GM18502 (cell line): ENCODE measurements at regions not wholly inside any gene's neighbourhood (a gene's known extent, or its start where the extent isn't known, plus 50 kb on each side); places are given as distances from the start of the nearest gene placed in this dataset.

Source experiments
- ATAC-seq: cut with Tn5 transposase; IDR thresholded peaks from one replicate; pipeline ENCODE4 v1.9.1; 2021; ENCODE audit warnings: mild to moderate bottlenecking; ENCODE audit not compliant: unreplicated experiment, poor library complexity

DNA sequence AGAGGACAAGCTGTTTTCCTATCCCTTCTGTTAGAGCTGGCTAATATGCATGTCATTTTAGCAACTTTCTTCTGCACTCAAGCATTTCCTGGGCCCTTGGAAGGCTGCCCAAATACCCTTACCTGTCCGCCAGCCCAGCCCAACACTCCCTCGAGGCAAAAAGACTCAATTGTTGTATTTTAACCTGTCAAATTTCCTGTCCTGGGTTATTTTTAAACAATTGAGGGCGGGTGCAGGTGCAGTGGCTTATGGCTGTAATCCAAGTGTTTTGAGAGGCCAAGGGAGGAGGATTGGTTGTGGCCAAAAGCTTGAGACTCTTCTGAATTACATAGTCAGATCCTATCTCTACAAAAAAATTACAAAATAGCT, 125.0 kb upstream of the ARHGAP28 start:
- ATAC-seq: no peak

DNA sequence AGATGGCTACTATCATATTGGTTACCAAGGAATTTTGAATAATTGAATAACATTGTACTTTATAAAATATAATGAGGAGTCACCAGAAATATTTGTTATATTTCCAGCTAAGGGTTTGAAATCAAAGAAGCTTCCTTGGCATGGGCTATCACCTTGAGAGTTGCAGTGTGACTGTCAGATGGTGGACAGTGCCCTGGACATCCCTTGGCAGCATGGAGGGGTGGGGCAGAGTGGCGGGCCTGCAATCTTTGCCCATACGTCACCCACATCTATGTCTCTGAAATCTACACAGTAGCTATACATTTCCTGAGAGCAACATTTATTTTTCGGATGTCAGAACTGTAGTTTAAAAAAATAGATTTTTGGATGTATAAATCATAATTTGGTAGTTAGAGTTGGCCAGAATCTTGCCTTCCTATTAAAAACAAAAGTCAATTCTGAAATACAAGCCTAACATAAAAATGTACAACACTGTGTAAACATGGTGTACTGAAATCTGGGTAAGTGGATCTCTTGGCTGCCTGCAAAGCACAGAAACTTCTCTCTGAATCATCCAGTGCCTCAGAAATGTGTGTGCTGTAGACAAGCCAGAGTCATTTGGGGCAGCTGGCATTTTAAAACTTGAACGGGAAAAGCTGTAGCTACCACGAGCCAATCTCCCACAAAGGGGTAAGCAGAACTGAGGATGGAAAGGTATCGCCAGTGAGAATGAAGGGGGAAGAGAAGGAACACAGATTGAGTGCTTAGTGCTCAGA, 124.2 kb upstream of the ARHGAP28 start:
- ATAC-seq: no peak

DNA sequence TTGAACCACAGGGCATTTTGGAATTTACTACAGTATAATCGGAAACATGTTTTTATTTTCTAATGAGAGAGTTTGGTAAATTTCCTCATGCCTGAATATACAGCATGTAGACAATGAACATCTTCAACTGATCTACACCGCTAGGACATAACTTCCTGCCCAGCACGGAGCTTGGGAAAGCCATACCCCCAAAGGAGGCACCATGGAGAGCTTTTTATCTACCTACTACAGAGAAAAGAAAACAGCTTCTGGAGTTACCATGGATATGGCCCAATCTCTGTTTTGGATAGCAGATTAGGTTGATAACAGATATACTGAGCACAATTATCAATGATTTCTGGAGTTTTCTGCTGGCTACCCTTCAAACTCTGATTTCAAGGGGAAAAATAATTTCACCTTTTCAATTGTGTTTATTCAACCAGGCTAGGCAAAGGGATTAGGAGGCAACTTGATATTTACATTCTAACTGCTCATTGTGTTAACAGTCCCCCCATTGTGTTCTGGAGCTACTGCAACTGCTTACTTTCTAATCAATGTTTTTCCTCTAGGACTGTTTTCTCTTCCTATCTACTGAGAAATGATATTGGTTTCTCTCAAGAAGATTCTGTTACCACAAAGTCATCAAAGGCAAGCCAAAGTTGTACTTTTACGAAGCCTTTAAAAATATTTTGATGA, 123.0 kb upstream of the ARHGAP28 start:
- ATAC-seq: no peak

DNA sequence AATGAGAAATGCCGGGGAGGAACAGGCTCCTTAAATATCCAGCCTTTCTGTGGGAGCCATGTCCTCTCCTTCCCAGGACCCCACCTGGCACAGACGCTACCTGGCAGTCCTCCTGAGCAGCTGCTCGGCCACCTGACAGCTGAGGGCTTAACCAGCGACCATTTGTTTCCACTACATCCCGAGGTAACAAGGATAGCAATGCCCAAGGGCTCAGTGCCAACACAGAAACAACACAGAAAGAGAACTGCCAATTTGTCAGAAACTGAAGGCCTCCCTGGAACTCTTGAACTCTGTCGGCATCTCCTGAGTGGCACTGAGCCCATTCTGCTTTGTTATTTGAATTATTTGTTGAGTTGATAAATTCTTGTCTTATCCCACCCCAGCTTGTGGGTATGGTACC, 122.2 kb upstream of the ARHGAP28 start:
- ATAC-seq: no peak

DNA sequence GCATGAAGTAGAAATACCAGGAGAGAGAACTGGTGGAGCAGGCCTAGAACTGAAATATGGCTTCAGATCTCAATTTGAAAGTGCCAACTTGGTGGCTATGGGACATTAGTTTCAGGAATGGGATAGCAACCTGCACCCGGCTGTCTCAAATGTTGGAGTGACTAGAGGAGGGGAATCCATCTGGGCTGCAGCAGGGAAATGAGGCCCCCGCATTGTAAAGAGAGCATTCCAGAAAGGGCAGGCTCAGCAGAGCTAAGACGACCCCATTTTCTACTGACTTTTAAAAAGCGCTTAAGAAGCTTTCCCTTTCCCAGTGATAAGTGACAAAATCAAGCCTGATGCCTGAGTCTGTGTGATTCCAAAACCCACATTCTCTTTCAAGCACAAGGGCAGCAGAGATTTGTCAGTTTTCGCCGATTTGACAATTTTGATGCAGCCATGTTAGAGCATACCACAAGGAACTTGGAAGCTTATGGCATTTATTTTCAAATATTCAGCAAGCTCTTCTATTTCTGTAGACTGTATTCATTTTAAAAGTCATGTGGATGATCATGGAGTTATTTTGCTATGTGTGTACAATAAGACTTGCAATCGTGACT, 119.8 kb upstream of the ARHGAP28 start:
- ATAC-seq: no peak

DNA sequence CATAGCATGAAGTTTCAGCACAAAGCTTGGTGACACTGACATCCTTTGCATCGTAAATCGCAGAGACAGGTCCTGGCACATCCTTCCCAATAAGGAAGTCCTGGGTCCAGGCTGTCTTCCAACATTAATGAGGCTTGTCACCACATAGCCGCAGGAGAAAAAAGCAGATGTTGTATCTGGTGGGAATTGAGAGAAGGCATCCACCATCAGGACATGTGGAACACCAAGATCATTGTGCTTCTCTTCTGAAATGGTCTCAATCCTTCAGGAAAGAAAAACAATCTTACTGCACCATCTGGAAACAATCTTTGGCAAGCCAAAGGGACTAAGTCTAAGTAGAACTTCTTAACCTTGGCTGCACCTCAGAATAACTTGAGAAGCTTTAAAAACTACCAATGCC, 119.0 kb upstream of the ARHGAP28 start:
- no peak for ATAC-seq

DNA sequence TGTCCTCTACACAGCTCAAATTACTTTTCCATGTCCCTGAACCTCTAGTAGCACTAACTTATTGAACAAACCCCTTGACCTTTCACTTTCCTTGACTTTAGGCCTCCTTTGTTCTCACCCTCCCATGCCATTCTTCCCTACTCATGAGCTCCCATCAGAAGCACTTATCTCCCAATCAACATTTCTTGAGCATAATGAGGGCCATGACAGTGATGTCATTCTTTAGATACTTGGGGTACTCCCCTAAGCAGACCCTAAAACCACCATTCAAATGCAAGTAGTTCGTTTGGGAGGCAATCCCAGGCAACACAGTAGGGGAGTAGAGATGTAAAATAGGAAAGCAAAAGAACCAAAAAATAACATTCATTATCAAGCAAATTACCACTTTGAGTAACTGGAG, 115.9 kb upstream of the ARHGAP28 start:
- ATAC-seq: no peak

DNA sequence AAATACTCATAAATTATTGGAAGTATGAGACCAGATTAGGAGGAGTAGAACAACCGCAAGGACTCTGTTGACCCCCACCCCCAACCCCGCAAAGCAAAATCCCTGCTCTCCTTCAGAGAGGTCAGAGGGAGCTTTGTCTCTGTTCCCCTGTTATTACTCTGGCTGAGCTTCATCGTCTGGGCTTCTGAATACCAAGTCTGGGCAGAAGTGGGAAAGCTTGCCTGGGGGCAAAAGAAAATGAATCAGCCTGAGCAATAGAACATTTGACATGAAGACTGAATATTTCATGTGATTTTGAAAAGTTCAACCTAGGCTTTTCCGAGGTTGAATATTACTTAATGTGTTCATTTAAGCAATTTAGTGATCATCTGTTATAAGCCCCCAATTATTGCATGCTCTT, 114.6 kb upstream of the ARHGAP28 start:
- no peak for ATAC-seq

DNA sequence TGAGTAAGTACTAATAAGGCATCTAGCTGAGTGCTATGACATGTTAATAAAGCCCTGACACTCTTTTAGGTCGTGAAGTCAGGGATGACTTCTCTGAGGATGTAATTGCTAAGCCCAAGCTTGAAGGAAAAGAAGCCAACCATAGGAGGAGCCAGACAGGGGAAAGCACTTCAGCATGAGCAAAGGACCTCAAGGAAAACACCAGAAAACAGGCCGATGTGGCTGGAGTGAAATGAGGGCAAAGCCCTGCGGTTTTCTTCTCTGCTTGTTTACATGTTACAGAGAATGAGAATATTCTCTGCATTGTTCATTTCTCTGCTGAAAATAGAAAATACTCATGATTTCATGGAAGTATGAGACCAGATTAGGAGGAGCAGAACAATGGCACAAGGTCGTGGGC, 112.5 kb upstream of the ARHGAP28 start:
- ATAC-seq: no peak

DNA sequence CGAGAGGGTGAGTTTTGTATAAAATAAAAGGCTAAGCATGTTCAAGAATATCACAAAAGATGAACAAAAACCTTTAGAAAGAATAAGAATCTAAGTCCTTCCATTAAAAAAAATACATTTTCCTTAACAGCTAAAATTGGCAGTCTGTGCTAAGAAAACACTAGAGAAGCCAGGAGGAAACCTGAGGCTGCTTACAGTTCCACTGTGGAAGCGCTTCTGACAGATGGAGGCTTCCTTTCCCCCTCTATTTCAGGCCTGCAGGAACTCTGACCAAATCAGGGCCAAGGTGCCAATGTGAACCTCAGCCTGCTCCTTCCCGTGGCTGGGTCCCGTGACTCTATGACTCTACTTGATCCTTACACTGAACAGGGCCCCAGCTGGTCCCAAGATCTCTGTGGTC, 108.1 kb upstream of the ARHGAP28 start:
- ATAC-seq: no peak

DNA sequence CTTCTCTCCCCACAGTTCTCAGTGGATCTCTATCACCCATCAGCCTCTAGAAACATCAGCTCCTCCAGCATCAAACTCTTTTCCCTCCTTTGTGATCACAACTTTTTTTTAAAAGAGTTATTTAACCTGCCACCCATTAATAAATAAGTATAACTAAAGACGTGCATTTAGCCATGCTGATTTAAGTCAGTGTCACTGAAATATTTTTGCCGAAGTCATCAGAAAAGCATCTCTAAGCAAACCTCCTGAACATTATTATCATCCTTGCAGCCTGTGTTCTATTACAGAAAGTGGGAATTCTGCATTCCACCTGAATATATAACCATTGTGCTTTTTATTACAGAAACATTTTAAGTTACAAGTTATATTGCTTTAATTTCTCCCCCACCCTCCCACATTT, 106.2 kb upstream of the ARHGAP28 start:
- ATAC-seq: no peak

DNA sequence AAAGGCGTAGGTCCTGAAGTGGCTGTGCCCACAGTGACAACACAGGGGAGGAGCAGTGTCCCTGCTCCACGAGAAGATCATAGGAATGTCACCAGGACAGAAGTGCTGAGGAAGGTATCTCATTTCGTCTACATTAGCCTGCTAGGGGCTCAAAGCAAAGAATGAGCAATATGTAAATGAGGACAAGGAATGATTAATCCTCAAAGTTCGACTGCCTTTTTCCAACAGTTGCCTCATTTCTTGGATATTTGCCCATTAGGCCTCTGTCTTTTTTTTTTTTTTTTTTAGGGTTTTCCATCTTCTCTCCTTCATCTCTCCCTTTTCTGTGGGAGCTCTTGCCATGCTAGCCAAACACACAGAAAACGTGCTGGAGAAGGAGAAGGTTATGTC, 105.2 kb upstream of the ARHGAP28 start:
- ATAC-seq: no peak

DNA sequence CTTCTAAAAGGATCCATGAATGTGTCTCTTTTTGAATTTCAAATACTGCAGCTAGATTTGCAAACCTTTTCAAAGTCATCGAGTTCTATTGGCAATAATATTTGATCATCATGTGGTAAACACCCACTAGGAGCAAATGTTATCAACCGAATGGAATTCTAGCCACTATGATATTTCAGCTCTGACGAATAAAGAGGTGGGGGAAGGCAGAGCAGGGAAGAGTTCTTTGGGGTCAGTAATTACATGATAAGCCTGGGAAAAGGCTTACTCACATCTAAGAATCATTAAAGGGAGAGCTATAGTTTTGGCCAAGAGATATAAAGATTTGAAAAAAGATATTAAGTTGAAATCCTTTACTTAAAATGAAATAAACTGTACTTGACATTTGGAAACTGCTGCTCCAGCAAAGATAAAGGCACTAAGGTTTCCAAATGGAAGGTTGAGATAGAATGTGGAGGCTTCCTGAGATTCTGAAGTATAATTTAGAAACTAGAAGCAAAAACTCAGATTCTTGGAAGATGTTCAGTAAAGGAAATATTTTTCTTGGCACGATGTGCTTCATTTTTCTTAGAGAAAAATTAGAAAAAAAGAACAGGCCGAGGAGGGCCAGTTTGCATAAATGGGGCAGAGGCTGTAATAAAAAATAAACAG, 104.7 kb upstream of the ARHGAP28 start:
- no peak for ATAC-seq

DNA sequence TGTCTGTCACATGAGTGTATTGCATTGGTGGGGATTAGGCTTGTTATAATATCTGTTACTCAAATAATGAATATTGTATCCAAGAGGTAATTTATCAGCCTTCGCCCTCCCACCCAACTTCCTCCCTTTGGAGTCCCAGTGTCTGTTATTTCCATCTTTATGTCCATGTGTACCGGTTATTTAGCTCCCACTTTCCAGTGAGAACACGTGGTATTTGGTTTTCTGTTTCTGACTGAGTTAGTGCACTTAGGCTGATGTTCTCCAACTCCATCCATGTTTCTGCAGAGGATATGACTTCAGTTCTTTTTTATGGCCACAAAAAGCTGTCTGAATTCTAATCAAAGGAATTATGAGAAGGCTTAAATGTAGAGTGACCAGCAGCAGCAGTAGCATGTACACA, 104.0 kb upstream of the ARHGAP28 start:
- no peak for ATAC-seq

DNA sequence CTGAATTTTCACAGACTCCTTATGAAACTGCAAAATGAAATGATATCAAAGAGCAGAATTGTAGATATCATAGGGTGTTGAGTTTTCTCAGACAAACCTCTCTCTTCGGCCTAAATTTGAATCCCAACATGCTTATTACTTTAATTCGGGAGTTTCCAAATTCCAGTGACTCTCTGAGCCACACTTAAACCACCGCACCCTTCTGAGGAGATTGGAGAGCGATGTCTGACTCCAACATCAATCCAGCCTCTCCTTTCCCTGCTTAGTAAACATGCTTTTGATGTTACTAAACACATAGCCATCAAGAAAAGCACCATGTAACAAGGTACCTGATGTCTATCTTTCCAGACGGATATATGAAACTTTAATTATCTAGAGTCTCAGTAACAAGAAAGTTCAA, 103.1 kb upstream of the ARHGAP28 start:
- ATAC-seq: no peak

DNA sequence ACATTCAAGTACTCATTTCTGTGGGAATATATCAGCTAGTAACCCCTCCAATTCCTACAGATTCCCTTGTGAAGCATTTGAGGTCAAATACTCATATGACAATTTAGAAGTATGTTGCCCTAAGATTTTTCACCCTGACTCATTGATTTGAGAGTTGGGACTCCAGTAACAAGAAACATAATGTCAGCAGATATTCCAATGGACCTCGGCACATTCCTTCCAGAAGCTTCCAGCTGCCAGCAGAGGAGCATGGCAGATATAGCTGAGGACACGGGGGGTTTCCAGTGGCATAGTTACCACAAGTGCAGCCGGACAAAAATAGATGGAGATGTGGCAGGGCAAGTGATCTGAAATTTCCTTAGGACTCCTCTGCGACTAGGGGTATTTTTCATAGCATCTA, 101.9 kb upstream of the ARHGAP28 start:
- ATAC-seq: no peak

DNA sequence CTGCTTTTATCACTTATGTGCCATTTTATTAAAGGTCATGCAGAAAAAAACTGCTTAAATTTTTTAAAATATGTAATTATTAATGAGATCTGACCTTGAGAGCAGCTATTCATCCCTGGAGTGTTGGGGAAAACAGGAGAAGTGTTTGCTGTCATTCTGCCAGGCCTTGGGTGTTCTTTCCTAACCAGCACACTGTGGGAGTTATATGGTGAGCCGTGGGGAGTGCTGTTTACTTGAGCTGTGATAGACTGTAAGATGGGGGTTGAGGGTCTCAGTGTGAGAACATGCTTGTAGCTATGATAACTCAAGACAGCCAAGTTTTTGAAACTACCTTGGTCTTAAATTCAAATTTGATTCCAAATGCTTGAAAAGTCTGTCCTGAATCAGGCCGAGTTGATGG, 101.3 kb upstream of the ARHGAP28 start:
- ATAC-seq: no peak

DNA sequence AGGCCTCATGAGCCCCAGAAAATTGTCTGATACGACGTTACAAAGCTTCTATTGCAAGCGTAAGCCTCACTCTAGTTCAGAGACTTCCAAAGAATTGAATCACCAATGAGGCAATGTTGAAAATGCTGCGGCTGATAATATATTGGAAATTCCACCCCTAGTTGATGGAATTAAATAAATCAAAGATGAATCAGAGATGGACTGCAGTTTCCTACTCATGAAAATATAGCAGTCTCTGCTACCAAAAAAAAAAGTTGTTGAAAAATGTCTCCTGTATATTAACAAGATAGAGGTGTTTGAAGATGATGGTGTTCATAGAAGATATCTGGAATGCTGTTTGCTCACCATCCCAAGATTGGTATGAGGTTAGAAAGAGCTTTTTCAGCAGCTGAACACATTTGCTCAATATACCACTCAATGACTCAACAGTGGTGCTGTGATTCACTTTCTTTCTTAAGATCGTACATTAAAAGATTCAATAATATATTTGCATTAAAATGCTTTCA, 99.8 kb upstream of the ARHGAP28 start:
- ATAC-seq: no peak

DNA sequence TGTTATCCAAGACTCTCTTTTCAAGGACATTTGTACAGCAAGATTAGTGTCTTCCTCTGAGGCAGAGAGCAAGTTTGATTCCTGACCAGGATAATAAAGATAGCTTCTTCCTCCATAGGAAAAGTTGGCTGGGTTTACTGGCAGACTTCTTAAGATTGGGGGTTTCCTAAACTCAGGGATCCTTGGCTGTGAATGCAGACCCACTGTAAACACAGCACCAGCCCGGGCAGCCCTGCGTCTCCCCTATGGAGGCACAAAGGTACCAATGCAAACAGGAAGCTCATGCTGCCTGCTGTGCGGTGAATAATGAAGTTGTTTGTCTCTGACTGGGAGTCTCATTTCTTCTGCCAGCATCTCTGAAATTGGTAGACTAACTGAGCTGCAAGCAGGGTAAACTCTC, 96.2 kb upstream of the ARHGAP28 start:
- no peak for ATAC-seq

DNA sequence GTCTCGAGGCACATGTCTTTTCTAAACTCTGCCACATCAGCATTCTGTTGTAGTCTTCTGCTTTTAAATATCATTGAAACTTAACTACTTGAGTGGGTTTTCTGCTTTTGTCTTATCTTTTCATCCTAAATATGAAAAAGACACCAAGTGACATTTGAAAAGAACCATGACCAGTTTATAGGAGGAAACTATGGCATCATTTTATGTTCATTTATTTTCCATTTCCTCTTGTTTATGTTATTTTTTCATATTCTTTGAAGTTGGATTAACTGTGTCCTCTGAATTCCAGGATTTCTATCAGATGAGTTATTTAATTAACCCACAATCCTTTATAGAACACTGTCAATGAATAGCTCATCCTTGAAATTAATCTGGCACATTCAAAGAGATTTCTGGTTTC, 93.4 kb upstream of the ARHGAP28 start:
- ATAC-seq: no peak

DNA sequence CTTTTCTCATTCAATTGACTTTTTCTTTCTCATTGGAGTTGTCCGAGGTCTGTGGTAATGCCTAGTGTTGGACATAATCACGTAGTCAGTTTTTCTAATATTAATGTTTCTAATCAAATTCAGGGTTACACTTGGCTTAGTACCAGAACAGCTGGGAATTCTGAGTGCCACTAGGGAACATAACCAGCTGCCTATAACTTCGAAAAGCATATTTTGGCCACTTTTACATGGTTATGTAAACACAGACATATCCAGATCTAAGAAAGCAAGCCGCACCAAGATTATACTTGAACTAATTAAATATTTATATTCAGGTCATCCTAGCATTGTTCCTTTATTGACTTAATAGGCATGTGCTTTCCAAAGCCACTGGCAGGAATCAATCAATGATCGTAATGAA, 91.1 kb upstream of the ARHGAP28 start:
- ATAC-seq: no peak
